ENCODE measurements at regions not wholly inside any gene's neighbourhood (a gene's known extent, or its start where the extent isn't known, plus 50 kb on each side); places are given as distances from the start of the nearest gene placed in this dataset.

- TF ChIP-seq, protein P1, sequence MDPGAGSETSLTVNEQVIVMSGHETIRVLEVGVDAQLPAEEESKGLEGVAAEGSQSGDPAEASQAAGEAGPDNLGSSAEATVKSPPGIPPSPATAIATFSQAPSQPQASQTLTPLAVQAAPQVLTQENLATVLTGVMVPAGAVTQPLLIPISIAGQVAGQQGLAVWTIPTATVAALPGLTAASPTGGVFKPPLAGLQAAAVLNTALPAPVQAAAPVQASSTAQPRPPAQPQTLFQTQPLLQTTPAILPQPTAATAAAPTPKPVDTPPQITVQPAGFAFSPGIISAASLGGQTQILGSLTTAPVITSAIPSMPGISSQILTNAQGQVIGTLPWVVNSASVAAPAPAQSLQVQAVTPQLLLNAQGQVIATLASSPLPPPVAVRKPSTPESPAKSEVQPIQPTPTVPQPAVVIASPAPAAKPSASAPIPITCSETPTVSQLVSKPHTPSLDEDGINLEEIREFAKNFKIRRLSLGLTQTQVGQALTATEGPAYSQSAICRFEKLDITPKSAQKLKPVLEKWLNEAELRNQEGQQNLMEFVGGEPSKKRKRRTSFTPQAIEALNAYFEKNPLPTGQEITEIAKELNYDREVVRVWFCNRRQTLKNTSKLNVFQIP (CRISPR knock-in tag; IDR thresholded peaks at IDR 0.05; ENCODE audit: borderline replicate concordance, low read depth): no peak
- no peak for TF ChIP-seq TOX (CRISPR knock-in tag; IDR thresholded peaks at IDR 0.05; ENCODE audit: borderline replicate concordance)
- TF ChIP-seq ZFP30 (CRISPR knock-in tag; IDR thresholded peaks at IDR 0.05): no peak
- TF ChIP-seq ZNF8 (CRISPR knock-in tag; IDR thresholded peaks at IDR 0.05): no peak
- TF ChIP-seq TCF4 (CRISPR knock-in tag; IDR thresholded peaks at IDR 0.05; ENCODE audit: borderline replicate concordance): no peak
- no peak for TF ChIP-seq CSRNP3 (CRISPR knock-in tag; IDR thresholded peaks at IDR 0.05)
- no peak for TF ChIP-seq BACH2 (CRISPR knock-in tag; IDR thresholded peaks at IDR 0.05; ENCODE audit: borderline replicate concordance)
These were observed 137.5 kb upstream of the SYT13 start (continued) for GRCh38 chr11:45423475-45424120.

DNA sequence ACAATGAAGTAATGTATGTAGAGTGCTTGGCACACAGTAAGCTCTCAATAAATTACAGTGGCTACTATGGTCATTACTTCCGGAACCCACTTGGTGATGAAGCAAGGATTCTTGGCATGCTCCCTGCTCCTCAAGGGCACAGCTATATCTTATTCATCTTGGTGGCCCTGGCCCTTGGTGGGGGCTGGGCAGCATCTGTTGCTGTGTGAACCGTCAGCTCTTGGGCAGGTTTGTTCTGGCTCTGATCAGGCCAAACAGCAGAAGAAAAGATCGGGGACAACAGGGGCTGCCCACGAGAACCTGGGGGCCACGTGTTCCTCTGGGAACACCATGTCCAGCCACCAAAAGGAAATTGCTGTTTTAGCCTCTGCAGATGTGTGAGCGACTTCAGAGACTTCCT lies 136.9 kb upstream of the SYT13 start:
- no peak for ATAC-seq
- TF ChIP-seq PATZ1 (CRISPR knock-in tag; IDR thresholded peaks at IDR 0.05; ENCODE audit: borderline replicate concordance) (no peak), TOX (CRISPR knock-in tag; IDR thresholded peaks at IDR 0.05; ENCODE audit: borderline replicate concordance) (no peak), TCF4 (CRISPR knock-in tag; IDR thresholded peaks at IDR 0.05; ENCODE audit: borderline replicate concordance) (no peak), RARB (CRISPR knock-in tag; IDR thresholded peaks at IDR 0.05) (no peak), CREB5 (CRISPR knock-in tag; IDR thresholded peaks at IDR 0.05; ENCODE audit: low read depth) (no peak), SNAI2 (CRISPR knock-in tag; IDR thresholded peaks at IDR 0.05) (no peak), CSRNP3 (CRISPR knock-in tag; IDR thresholded peaks at IDR 0.05) (no peak), TSHZ2 (CRISPR knock-in tag; IDR thresholded peaks at IDR 0.05) (no peak), BACH2 (CRISPR knock-in tag; IDR thresholded peaks at IDR 0.05; ENCODE audit: borderline replicate concordance) (no peak), ZFP30 (CRISPR knock-in tag; IDR thresholded peaks at IDR 0.05) (no peak), OSR1 (CRISPR knock-in tag; IDR thresholded peaks at IDR 0.05) (no peak), ZNF70 (CRISPR knock-in tag; IDR thresholded peaks at IDR 0.05) (no peak), ZFP3 (CRISPR knock-in tag; IDR thresholded peaks at IDR 0.05) (no peak), ZNF8 (CRISPR knock-in tag; IDR thresholded peaks at IDR 0.05) (no peak), ESRRG (CRISPR knock-in tag; IDR thresholded peaks at IDR 0.05) (no peak), CSDC2 (CRISPR knock-in tag; IDR thresholded peaks at IDR 0.05) (no peak), ISL1 (CRISPR knock-in tag; IDR thresholded peaks at IDR 0.05) (no peak), PPARA (CRISPR knock-in tag; IDR thresholded peaks at IDR 0.05; ENCODE audit: borderline replicate concordance) (no peak), ZNF565 (CRISPR knock-in tag; conservative IDR thresholded peaks at IDR 0.05; ENCODE audit: low read depth) (no peak)
- TF ChIP-seq, protein P1 (CRISPR knock-in tag; IDR thresholded peaks at IDR 0.05; ENCODE audit: borderline replicate concordance, low read depth): no peak
